NCI-H524 treated with DMSO at 0.1 percent for 48 hours (cell line): ENCODE measurements at regions not wholly inside any gene's neighbourhood (a gene's known extent, or its start where the extent isn't known, plus 50 kb on each side); places are given as distances from the start of the nearest gene placed in this dataset.

Experiments used
- DNase-seq: peaks from one replicate; lab custom pipeline; 2025; lab: John Stamatoyannopoulos, UW

DNA sequence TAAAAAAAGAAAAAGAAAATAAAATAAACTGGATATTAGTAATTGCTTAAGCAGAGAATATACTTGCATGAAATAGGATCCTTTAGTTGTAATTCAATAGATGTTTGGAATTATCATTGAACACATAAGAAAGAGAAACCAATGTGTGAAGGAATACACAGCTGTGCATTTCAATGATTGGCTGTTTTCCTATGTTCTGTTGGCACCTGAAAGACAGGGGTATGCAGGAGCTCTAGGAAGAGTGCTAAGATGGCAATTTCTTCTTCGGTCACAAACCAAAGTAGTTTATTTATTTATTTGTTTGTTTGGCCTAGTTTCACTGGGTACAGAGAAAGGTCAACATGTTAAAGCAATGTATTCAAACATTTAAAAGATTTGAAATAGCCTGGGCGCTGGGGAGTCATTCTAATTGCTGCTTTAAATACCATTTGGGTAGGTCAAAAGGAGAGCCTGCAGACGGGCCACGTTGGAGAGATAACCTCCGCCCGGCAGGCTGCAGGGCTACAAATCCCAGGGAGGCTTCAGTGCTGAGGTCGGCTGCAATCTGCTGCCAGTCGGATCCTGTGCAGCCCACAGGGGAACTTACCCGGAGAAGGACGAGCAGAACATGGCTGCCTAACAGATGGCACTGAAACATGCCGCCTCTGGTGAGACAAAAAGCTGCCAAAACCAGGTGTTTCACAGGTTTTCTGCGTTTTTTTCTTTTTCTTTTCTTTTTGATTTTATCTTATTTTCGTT is 154.2 kb upstream of the TYRP1 start:
- DNase-seq: peak; percentile 49

DNA sequence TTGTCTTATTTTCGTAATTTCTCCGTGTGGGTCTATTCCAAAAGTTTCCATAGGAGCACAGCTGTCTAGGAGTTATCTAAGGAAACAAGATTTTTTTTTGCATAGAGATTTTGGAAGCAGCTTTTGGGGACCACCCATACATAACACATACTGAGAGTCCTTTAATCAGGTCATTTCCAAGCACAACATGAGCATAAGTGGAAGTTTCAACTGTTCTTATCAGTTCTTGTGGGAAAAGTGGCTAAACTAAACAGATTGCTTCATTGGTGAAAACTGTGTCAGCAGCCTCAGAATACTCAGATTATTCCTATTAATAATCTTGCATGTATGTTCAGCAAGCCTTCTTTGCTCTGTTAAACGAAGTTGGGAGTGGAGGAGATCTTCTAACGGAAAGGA is 153.6 kb upstream of the TYRP1 start:
- no peak for DNase-seq

DNA sequence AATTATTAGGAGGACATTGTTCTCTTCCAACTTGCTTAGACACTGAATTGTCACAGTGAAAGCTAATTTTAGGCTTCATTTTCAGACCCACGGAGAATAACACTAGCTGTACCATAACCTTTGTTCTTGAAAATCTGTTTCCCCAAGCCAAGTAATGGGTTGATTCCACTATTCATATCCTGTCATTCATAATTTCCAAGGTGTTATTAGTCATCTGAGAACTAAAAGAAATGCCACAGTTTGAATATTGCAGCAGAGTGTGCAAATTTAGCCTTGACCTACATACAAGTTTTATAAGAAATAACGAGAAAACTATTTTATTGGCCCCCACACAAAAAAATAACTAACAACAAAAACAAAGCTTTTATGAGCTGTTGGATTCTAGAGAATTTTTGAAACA is 148.5 kb upstream of the TYRP1 start:
- no peak for DNase-seq

DNA sequence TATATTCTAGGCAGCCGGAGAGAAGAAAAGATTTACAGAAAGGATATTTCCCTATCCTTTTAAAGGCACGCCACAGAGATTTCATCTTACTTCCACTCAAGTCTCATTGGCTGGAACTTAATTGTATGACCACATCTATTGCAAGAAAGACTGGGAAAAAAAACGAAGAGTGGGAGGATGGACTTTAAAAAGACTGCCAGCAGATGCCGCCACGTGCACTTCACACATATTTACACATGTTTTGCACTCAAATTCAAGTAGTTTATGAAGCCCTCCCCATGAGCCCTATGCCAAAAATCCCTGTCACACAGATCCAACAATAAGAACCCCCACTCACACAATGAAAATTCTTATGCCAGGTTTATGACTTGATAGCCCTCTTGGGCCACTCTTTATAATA is 138.5 kb upstream of the TYRP1 start:
- DNase-seq: no peak

DNA sequence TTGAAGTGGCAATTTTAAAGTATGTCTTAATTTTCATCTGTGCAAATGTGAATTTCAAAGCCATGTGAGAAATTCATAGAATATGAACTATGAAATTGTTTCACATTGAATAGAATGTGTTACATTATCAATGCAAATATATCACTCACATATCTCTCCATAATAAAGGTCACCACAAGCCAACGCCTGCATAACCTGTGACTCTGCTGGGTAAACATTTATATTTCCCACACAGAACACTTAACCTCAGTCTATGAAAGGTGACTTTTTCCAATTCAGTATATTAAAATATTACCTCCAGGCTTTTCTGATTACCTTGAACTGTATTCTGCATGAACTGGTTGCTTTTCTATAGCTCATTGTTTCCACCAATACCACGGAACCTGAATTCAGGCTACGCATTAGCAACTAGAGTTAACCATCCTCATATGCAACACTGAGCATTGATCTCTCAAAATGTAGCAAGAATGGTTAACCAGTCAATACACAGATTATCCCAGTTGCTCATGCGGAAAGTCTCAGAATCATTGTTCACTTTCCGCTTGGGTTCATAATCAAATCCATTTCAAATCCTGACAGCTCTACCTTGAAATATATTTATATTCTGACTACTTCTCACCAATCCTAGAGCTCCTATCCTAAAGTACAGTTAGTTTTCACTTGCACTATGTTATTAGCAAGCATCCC is 126.6 kb upstream of the TYRP1 start:
- no peak for DNase-seq

DNA sequence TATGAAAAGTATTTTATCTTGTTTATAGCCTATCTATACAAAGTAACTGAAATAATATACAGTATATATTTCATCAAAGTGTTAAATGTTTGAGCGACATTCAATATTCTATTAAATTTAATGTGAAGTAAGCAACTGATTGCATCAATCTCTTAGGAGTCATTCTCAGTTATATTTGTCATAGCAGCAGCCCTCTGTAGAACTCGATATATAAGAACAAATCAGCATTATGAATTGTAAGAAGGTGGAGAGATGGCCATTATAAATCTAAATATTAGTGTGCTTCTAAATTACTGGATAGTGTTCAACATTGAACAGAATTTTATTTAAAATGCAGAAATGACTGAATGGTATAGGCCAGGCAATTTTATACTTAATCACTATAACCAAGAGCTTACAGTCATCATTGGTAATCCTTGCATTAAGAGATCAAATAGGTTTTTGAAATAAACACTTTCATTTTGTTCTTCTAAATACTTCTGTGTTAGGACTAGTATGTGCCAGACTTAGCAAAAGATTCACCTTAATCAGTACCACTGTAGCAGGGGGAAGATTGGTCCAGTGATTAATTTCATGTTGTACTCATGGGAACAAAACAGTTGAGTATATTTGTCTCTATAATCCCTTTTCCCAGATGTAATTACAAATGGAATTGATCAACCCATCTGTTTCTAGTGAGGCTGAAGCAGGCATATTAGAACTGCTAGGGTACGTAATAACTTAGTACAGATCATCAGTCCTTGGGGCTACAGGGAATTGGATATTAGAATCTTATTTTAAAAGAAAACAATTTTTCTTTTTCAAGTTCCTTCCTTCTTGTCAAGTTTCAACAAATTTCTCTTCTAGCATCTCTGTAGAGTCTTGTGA is 108.3 kb upstream of the TYRP1 start:
- DNase-seq: no peak

DNA sequence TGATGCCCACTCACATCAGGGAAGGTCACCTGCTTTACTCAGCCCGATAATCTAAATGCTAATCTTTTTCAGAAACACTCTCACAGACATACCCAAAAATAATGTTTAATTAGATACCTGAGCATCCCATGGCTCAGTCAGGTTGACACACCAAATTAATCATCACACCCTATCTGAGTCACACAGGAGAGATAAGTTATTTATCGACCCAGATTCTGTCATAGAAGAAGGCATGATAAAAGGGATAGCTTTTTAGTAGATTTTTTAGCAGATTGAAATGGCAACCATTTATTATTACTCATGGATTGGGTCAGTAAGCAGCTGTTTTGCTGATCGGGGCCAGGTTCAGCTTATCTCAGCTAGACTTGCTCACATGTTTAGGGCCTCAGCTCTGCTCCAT is 97.8 kb upstream of the TYRP1 start:
- no peak for DNase-seq

DNA sequence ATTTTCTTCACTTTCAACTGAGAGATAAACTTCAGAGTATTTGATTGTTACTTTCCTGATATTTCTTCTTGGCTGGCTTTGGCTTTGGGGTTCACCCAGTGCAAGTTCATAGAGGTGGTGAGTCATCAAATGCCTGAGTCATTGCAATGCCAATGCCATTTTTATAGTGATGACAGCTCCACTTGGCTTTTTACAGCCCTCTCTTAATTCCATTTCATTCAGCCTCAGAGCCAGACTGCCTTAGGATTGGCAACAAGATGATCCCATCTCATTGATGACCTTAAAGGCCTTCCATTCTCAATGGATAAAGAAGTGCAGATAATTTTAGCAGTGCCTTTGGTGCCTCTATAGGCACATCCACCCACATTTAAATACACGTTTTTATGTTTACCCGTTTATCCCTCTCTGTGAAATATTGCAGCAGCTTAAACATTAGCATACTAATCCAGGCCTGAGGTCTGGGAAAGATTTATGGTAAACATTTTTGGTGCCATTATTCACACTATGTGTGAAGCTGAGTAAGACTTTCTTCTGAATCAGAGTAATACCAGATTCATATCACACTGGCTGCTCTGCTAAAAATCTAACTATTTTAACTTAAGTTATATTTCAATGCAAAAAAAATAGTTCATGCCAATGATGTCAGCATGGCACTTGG is 88.9 kb upstream of the TYRP1 start:
- DNase-seq: no peak

DNA sequence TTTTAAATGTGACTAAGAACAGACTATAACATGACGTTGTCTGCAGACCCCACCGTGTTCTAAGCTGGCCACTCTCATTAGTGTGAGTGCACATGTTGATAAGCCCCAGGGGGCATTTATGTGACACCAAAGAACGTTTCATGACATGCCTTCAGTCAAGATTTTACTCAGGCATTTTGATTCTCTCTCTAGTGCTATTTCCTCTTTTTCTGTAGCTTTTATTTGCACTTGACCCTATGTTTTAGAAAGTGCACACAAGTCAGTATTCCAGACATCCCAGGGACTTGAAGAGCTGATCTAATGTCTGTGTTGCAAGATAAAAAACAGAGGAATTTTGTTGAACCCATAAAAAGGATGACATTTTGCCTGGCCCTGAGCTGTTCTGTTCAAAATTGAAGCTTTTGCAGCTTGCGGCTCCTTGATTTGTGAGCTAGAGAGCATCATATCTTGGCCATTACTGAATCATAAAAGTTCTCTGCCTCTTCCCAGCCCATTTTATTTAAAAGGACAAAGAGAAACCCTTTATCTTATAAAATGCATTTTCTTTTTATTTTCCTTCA is 80.9 kb upstream of the TYRP1 start:
- DNase-seq: no peak

DNA sequence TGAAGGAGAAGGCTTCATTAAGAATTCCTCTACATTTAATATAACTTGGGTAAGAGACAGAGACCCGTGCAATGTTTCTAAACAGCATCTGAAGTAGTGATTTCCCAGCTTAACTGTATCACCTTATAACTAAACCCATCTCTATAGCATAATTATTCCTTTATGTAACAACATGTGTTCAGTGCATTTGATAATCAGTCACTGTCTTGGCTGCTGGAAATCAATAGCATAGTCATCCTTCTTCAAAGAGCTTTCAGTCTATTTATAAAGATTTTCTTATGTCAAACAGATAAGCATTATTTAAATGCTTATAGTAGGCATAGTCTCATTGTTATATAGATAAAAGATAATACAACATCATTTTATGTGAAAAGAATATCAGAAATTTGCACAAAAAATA is 80.1 kb upstream of the TYRP1 start:
- DNase-seq: no peak

DNA sequence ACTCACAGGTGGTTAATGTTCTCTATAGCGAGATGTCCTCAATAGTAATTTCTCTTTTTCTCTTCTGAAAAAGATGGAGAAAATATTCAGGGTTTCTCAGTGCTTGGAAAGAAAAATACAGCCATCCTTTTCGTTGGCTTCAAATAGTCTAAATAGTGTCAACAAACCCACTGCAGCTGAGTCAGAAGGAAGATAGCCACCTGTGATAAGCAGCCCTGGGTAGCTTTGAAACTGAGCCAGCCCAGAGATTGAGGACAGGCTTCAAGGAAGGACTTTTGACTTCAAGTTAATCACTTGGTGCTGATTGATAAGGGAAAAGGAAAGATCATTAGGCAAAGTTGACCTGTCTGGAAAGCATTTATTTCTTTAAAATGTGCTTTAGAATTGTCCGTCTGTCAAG is 78.7 kb upstream of the TYRP1 start:
- DNase-seq: no peak

DNA sequence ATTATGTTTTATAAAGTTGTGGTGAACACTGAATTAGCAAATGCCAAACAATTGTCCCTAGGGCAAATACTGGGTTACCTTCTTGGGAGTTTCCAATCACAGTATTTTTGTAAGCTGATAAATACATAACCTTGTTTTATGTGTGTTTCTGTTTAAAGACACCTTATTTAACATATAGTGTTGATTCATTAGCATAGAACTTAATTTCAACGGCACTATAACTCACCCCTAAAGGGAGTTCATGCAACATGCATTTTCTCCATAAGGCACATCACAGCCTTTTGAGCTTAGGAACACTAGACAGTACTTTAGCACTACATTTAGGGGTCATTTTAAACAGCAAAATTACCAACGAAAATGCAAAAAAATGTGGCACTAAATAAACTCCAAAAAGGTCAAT is 74.2 kb upstream of the TYRP1 start:
- no peak for DNase-seq

DNA sequence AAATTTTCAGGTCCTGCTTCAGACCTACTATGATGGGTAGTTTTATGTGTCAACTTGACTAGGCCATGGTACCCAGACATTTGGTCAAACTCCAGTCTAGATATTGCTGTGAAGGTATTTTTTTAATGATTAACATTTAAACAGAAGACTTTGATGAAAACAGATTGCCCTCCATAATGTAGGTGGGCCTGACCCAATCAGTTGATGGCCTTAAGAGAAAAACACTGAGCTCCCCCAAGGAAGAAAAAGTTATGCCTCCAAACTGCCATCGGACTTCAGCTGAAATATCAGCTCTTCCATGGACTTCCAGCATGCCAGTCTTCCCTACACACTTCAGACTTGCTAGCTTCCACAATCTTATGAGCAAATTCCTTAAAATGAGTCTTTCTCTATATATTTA is 67.3 kb upstream of the TYRP1 start:
- DNase-seq: no peak

DNA sequence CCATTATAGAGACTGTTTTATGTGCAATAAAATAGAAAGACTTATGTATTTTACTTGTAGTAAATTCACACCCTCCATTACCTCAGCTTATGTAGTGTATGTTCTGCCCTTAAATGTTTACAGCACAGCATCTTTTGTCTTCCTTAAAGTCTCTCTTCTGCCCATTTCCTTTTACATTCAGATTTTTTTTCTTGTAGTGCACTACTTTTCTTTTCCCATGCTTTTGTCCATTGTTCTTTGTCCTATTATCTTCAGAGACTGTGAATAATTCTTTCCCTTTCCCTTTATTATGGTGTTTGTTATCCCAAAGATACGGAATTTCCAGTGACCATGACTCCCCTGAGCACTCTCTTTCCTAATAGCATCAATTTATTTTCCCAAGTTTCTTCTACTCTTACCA is 66.1 kb upstream of the TYRP1 start:
- DNase-seq: no peak

DNA sequence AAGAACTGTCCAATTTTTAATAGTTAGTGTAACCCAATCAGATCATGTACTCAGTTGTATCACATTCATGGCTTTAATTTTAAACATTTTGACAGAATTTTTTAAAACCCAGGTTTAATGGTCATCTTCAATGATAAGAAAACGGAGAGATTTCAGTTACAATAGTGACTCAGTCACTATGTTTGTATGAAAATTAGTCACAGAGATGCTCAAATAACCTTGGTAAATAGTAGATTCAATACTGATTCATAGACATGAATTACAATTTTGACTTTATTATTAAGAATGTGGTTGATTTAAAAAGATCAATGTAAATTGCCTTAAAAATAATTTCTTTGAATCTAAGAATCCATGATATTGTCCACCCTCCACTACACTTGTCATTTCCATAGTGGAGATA is 64.6 kb upstream of the TYRP1 start:
- no peak for DNase-seq

DNA sequence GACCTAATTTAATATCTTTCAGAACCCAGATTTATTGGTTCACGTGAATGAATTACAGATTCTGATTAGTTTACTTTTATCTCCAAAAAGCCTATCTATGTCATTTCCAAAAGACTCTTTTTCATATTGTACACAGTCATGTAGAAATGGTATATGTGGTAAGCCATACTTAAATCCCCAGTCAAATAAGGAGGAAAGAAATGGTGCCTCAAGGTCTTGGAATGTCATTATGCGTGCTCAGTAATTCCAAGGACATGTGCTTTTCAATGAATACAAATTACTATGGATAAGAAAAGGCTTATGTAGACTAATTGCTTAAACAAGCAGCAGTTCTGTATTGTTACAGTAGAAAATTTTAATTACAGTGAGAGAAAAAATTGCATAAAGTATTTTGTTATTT is 64.1 kb upstream of the TYRP1 start:
- DNase-seq: no peak

DNA sequence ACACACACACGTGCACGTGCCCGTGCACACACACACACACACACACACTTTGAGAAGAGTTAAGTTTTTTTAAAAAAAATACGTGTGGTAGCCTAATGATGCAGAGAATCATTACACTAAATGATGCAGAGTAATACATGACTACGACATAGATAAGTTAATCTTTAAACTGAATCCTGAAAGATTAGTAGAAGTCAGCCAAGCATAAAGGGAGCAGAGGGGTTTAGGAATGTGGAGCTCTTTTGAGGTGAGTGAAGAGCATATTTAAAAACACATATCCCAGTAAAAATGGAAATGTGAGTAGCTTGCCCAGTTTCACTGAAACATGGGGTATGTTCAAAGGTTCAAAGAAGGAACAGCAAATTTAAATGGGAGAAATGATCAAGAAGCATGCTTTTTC is 61.3 kb upstream of the TYRP1 start:
- DNase-seq: peak; percentile 1

DNA sequence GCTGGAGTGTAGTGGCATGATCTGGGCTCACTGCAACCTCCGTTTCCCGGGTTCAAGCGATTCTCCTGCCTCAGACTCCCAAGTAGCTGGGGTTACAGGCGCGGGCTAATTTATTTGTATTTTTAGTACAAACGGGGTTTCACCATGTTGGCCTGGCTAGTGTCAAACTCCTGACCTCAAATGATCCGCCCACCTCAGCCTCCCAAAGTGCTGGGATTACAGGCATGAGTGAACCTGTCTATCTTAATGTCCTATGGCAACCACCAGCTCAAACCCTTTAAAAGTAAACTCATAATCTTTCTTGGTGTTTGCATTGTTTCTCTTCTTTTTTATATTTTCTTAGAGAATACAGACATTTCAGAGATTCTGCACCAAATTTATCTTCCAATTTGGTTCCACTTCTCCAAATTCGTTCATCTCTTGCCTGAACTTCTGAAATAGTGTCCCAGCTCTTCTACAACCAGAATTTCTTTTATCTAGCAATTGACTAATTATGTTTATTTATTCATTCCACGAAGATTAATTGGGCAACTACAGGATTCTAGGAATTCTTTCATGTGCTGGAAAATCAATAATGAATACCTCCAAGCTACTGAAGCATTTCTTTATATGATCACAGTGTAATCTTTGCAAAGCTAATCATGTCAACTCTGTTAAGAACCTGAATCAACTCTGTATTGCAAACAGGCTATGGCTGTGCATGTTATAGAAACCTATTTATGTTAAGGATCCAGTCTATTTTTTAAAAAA is 60.0 kb upstream of the TYRP1 start:
- no peak for DNase-seq

DNA sequence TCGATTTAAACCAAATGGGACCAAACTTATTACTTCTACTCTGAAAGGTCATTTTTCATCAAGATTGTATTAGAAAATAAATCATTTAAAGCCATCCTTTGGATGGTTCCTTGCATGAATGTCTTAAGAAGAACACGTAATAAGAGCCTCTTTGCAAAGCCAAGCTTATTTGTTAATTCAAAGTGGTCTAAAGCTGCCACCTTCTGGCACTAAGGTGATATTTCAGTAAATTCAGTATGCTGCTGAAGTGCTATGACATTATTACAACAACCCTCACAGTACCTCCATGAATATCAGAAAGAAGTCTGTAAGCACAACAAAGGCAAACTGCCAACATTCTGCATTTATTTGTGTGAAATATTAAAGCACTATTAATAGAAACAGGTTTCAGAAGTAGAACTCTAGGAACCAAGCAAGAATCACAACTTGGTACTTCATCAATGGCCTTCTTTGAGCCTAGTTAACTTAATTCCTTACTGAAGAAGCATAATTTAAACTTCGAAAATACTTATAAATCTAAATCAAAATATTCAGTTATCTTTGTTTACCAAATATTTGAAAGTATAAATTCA is 53.1 kb upstream of the TYRP1 start:
- DNase-seq: peak; percentile 27

DNA sequence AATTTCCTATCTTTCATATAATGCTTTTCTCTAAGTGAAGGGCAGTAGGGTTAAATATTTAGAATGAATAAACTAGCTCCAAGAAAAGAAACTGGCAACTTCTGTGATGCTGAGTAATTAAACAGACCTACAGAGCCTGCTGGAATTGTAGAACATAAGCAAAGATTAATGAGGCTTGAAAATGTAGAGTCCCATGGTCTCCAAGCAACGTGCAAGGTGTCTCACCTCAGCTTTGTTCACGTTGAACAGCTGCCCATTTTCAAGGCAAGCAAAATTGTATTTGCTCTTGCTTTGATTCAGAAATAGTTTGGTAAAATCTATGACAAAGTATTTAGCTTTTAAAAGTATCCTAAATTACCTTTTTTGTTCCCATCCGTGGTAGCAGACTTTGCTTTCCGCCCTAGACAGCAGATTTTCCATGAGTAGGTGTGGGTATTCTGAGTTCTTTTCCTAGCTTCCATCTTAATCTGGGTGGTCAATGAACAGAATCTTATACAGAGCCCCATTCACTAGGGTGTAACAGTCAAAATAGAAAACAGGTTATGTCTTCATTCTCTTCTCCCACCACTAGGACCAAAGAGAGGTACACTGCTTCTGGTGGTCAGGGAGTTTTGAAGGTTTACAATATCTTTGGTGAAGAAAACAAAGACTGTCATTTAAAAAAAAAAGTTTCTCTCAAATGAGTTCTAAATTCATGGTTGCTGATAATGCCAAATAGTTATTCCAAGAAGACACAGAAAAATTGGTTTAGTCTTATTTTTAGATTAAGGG is 52.1 kb upstream of the TYRP1 start:
- no peak for DNase-seq
